DMS53 treated with DMSO at 0.1 percent for 48 hours (cell line): ENCODE measurements at regions not wholly inside any gene's neighbourhood (a gene's known extent, or its start where the extent isn't known, plus 50 kb on each side); places are given as distances from the start of the nearest gene placed in this dataset.

Experiments
- DNase-seq: peaks from one replicate; lab custom pipeline; 2025; ENCODE audit not compliant: unreplicated experiment; lab: John Stamatoyannopoulos, UW

GRCh38 chr18:22841840-22842239 lies 91.3 kb upstream of the RBBP8 start:
- DNase-seq = no peak

- DNase-seq = no peak
Measured at GRCh38 chr18:22844190-22844589, 88.9 kb upstream of the RBBP8 start.

DNA sequence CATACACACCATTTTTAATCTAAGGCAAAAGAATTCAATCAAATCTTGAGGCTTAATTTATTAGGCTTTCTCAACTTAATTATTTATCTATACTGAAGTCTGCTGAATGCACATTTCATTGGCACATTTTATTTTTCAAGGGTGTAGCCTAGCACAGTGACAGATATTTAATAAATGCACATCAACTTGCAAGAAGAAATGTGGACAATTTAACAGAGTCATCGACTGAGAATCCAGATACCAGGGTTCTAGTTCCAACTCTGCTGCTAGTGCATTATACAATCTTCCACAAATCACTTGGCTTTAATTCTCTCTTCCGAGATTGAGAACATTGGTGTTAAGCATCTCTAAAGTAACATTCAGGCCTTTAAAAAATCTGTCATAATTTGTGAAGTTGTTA lies 88.5 kb upstream of the RBBP8 start:
- no peak for DNase-seq

DNA sequence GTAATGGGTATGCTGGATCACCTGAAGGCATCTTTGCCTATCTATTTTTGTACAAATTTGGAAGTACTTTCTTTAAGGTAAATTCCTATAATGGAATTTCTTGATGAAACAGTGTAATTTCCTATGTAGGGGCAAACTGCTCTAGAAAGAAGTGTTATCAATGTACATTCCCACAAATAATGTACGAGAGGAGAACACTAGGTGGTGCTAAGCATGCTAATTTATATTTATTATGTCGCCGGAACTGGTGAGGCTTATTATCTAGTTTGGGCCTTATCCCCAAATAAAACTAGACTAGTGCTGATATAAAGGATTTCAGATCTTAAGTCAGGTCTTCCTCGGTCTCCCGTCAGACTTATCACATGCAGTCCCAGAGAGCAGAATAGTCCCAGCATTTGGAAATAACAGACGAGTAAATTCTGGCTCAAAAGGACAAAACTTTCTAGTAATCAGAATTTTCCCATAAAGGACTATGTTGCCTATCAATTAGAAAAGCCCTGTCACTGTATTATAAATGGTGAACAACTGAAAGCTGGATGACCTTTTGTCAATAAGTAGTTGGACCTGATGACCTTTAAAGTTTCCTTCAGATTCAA lies 86.9 kb upstream of the RBBP8 start:
- peak; percentile 3 for DNase-seq

DNA sequence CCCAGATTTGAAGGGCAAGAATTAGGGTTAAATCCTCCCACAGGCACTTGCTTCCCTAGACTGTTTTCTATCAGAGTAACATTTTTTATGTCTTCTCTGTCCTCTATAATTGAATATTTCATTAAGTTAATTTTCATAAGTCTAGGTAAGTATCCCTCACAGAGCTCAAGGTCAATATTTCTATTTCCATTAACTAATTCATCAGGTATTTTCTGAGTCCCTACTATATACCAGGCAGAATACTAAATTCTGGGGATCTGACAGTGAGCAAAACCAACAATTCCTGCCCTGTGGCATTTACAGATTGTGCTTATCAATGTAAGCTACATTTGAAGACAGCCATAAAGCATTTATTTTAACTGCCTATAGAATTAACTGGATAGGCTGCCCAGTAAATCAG lies 86.4 kb upstream of the RBBP8 start:
- no peak for DNase-seq

- DNase-seq = peak; percentile 12
Measured at GRCh38 chr18:22847392-22847791, 85.7 kb upstream of the RBBP8 start.

GRCh38 chr18:22847867-22848451 lies 85.2 kb upstream of the RBBP8 start:
- DNase-seq = no peak

- DNase-seq = no peak
Measured at GRCh38 chr18:22848615-22849014, 84.5 kb upstream of the RBBP8 start.

DNA sequence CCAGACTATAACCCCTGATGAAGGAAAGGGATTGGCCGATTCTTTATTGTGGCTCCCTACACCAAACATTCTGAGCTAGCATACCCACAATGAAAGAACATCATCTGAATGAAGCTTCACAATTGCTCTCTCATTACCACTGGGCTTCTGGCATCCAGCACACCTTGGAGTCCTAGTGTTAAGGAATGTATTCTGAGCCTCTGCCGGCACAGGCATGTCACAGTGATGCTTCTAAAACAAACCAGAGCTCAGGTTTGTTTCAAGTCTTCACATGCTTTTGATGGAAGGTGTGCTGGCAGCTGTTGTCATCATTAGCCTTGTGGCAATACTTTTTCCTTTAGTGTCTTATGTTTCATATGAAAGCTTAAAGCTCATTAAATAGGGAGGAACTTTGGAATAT lies 76.3 kb upstream of the RBBP8 start:
- DNase-seq = no peak

DNA sequence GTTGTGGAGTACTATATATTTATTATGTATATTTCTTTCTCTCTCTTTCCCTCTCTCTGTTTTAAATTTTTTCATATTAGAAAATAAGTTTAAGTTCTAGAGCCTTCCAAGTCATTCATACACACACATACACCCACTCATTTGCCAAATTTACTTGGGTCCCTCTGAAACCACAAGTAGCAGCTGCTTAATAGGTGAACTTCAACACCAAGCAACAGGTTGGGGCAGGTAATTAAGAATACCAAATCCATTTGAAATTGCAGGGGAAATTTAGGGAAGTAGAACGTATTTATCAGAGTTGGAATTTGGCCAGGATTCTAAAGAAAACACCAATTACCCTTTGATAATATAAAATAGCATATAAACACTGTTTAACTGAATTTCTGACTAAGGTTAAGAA lies 75.0 kb upstream of the RBBP8 start:
- DNase-seq = no peak

DNA sequence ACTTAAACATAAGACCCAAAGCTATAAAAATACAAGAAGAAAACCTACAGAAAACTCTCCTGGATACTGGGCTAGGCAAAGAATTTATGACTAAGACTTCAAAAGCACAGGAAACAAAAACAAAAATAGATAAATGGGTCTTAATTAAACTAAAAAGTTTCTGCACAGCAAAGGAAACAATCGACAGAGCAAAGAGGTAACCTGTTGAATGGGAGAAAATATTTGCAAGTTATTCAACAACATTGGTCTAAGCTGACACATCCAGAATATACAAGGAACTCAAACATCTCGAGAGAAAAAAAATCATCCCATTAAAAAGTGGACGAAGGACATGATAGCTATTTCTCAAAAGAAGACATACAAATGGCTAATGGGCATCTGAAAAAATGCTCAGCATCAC lies 72.3 kb upstream of the RBBP8 start:
- DNase-seq = no peak

DNA sequence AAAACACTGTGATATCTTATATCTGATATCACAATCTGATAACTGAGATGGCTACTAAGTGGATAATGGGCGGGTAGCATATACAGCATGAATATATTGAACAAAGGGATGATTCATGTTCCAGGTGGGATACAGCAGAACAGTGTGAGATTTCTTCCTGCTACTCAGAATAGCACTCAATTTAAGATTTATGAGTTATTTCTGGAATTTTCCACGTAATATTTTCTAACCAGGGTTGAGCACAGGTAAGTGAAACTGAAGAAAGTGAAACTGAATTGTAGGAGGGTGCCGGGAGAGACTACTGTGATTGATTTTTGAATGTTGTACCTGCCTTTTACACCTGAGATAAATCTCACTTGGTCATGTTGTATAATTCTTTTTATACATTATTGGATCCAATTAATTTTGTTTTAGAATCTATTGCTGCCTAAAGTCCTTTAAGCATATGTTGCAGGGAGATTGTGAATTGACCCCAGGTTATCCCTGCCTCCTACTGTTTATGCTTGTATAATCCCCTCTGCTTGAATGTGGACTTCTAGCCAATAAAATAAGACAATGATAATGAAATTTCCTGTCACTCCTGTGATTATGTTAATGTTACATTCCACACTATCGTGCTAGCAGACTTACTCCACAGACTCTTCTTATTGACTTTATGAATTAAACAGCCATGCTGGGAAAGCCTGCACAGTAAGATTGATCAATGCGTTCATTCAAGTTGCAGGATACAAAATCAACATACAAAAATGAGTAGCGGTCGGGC lies 67.6 kb upstream of the RBBP8 start:
- no peak for DNase-seq

GRCh38 chr18:22868831-22869230 lies 64.3 kb upstream of the RBBP8 start:
- DNase-seq = no peak

GRCh38 chr18:22871809-22872525 lies 61.2 kb upstream of the RBBP8 start:
- DNase-seq = no peak

- peak; percentile 21 for DNase-seq
Measured at GRCh38 chr18:22872900-22873537, 60.1 kb upstream of the RBBP8 start.

GRCh38 chr18:22879293-22879692 lies 53.8 kb upstream of the RBBP8 start:
- DNase-seq = no peak

GRCh38 chr18:22882084-22882483 lies 51.0 kb upstream of the RBBP8 start:
- DNase-seq = no peak

DNA sequence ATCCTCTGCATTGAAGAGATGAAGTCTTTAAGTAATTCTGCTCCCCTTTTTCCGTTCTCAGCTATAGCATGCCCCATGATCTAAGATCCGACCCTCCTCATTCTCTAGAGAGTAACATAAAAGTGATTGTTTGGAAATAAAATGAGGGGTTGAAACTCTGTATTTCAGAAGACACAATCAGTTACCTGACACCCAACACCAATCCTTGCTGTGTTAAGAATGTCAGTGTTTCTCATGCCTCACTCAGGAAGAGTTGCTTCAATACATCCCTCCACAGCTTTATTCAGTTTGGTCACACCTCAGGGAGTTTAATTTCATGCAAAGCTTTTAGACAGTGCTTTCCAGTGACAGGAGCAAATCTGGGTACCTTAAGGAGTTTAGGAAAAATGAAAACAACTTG lies 49.9 kb upstream of the RBBP8 start:
- no peak for DNase-seq
